Hematopoietic multipotent progenitor cell (in vitro differentiated cells): ENCODE measurements at regions not wholly inside any gene's neighbourhood (a gene's known extent, or its start where the extent isn't known, plus 50 kb on each side); places are given as distances from the start of the nearest gene placed in this dataset.

Experiments used
- DNase-seq, 3 donors: peaks; one replicate each; pipeline ENCODE4 v3.0.0-alpha.2; 2011 to 2015; ENCODE audit warnings: low read depth in 2 of 3, low spot score in 2 of 3

GRCh38 chr4:8760561-8760960, 111.1 kb downstream of the HMX1 start:
- no peak for DNase-seq

- DNase-seq, result no peak
Observed at GRCh38 chr4:8759987-8760386, 111.7 kb downstream of the HMX1 start.

GRCh38 chr4:8756816-8757215, 114.8 kb downstream of the HMX1 start:
- DNase-seq, result no peak

- DNase-seq, result no peak
Observed at GRCh38 chr4:8754634-8755589, 116.7 kb downstream of the HMX1 start.

GRCh38 chr4:8748236-8748575, 123.4 kb downstream of the HMX1 start:
- DNase-seq, result no peak

- no peak for DNase-seq
Observed at GRCh38 chr4:8747467-8748235, 124.0 kb downstream of the HMX1 start.

- DNase-seq, result no peak
Observed at GRCh38 chr4:8746523-8747466, 124.8 kb downstream of the HMX1 start.

GRCh38 chr4:8745826-8746225, 125.8 kb downstream of the HMX1 start:
- DNase-seq, result no peak

- no peak for DNase-seq
Observed at GRCh38 chr4:8745005-8745790, 126.4 kb downstream of the HMX1 start.

- no peak for DNase-seq
Observed at GRCh38 chr4:8744083-8744805, 127.4 kb downstream of the HMX1 start.

- DNase-seq, result no peak
Observed at GRCh38 chr4:8742546-8742945, 129.1 kb downstream of the HMX1 start.

- no peak for DNase-seq
Observed at GRCh38 chr4:8741513-8742226, 130.0 kb downstream of the HMX1 start.

GRCh38 chr4:8740666-8741395, 130.8 kb downstream of the HMX1 start:
- no peak for DNase-seq

GRCh38 chr4:8739820-8740665, 131.6 kb downstream of the HMX1 start:
- DNase-seq, result no peak

GRCh38 chr4:8739317-8739716, 132.3 kb downstream of the HMX1 start:
- no peak for DNase-seq

- no peak for DNase-seq
Observed at GRCh38 chr4:8738471-8738931, 133.1 kb downstream of the HMX1 start.
